EH (cell line): ENCODE measurements at regions not wholly inside any gene's neighbourhood (a gene's known extent, or its start where the extent isn't known, plus 50 kb on each side); places are given as distances from the start of the nearest gene placed in this dataset.
A peak's percentile ranks its signal among the peaks of the same experiment; 100 is the strongest.
"Not testable (repeated sequence)": the region's sequence is repeated elsewhere in the genome, so short reads cannot be mapped to it uniquely, and the experiment has no call there.

ENCODE experiments used
- DNase-seq: peaks from one replicate; pipeline ENCODE4 v3.0.0-alpha.2; 2015; ENCODE audit warnings: low read depth

DNA sequence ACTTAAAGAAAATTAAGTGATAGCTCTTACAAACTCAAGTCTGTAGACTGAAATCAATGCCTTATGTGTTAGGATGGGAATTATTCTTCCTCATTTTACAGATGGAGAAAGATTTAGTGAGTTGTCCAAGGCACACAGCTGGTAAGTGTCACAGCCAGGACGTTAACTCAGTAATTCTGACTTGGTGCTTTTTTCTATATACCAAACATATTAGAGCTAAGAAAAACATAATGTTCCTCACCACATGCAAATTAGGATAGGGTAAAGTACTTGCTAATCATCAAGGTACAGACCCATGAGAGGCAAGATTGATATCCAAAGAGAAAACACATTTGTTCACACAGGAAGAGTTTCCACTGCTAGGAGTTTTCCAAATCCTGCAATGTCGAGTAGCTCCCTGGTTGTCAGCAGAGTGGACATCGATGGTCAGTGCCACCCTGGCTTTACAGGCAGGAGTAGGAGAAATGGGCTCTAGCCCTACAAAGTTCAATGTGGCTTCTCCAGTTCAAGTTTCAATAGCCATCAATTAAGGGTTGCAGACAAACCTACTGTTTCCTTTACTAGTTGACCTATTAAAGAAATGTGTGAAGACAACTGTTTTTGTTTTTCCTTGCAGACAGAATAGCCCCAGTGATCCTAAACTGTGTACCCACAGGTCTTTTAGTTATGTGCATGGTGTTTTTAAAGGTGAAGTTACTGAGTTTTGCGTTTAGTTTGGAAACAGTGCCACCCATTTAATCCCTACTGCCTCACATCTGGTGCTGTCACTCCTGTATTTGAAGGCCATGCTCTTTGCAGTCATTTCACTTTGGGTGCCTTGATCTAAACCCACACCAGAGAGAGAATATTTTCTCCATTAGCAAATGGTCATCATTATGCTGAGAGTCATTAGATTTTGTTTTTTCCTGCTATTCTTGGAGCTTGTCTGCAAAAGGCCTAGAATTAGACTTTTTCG lies 460.8 kb upstream of the SMARCA2 start:
- no peak for DNase-seq

DNA sequence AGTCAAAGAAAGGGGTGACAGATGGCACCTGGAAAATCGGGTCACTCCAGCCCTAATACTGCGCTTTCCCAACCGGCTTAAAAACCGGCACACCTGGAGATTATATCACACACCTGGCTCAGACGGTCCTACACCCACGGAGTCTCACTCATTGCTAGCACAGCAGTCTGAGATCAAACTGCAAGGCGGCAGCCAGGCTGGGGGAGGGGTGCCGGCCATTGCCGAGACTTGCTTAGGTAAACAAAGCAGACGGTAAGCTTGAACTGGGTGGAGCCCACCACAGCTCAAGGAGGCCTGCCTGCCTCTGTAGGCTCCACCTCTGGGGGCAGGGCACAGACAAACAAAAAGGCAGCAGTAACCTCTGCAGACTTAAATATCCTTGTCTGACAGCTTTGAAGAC lies 456.5 kb upstream of the SMARCA2 start:
- not testable (repeated sequence) for DNase-seq

DNA sequence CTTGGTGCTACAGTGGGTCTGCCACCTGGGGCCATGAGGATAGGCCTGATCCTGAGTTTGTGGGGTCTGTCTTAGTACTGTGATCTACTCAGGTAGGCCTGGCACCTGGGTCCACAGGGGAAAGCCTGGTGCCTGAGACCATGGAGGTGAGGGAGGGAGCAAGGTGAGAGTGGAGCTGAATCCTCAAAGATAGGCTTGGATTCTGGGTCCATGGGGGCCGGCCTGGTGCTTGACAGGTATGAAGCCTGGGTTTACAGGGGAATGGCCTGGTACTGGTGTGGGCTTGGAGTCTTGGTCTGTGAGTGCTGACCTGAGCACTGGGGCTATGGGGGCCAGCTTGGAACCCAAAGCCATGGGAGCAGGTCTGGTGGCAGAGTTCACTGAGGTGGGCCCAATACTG lies 439.2 kb upstream of the SMARCA2 start:
- DNase-seq = no peak

- DNase-seq = no peak
Observed at GRCh38 chr9:1580215-1580614, 434.9 kb upstream of the SMARCA2 start.

DNA sequence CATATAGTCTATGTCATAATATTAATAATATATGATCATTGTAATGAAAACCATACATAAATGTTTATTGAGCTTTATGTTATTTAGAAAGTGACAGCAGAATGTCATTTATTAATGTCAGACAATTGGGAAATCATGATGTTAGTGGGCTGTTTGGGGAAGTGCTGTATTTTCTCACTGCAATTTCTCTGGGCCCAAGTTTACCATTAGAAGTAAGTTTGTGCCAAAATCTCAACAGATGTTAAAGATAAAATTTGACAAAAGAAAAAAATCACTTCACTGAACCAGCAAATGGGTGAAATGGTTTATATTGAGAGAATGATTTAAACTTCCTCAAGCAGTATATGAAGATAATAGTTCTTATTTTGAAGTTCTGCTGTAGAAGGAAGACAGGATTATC lies 433.2 kb upstream of the SMARCA2 start:
- no peak for DNase-seq

- DNase-seq = no peak
Observed at GRCh38 chr9:1591310-1591709, 423.8 kb upstream of the SMARCA2 start.

DNA sequence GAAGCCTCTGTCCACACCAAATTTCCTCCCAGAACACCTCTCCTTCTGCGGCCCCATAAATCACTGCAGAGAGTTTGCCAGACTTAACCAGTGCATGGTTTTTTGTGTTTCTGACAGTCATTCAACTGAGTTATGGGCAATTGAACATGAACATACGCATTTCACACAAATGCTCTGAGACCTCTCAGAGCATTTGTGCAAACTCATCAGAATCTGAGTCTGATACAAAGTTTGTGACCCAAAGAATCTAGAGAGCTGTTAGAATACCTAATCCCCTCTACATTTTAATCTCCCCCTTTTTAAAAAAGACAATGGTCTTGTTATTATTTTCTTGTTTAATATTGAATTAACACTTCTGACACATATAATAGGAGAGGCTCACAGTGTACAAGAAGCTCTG lies 416.9 kb upstream of the SMARCA2 start:
- DNase-seq = no peak

GRCh38 chr9:1599961-1600360 lies 415.2 kb upstream of the SMARCA2 start:
- no peak for DNase-seq

GRCh38 chr9:1604942-1605560 lies 410.1 kb upstream of the SMARCA2 start:
- peak; percentile 13 for DNase-seq

- DNase-seq = no peak
Observed at GRCh38 chr9:1606253-1606652, 408.9 kb upstream of the SMARCA2 start.

DNA sequence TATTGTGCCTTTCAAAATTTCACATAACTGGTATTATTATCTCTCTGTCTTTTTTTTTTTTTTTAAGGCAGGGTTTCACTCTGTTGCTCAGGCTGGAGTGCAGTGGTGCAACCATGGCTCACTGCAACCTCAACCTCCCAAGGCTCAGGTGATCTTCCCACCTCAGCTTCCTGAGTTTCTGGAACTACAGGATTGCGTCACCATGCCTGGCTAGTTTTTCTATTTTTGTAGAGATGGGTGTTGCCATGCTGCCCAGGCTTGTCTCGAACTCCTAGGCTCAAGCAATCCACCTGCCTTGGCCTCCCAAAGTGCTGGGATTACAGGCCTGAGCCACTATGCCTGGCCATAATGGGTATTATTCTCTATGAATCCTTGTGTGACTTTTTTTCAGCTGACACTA lies 402.3 kb upstream of the SMARCA2 start:
- DNase-seq = no peak

DNA sequence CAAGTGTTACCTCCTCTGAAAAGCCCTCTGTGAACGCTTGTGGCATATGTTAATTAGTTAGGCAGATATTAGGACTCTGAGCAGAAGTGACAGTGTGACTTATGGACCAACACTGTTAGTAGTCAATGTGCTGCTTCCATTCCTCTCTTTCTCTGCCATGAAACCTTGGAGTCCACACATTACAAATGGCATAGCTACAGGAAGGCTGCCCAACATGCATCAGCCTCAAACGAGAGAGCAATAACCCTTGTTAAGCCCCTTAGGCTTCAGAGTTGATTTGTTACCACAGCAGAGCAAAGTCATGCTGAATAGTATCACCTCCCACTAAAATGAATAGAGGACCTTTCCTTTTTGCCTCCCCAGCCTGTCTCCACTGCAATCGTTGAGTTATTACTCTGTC lies 397.7 kb upstream of the SMARCA2 start:
- no peak for DNase-seq

GRCh38 chr9:1619915-1620710 lies 395.0 kb upstream of the SMARCA2 start:
- no peak for DNase-seq

- DNase-seq = no peak
Observed at GRCh38 chr9:1637401-1637800, 377.7 kb upstream of the SMARCA2 start.

- DNase-seq = no peak
Observed at GRCh38 chr9:1639166-1639565, 376.0 kb upstream of the SMARCA2 start.

- peak; percentile 0 for DNase-seq
Observed at GRCh38 chr9:1647776-1648175, 367.4 kb upstream of the SMARCA2 start.

- DNase-seq = no peak
Observed at GRCh38 chr9:1653282-1653681, 361.9 kb upstream of the SMARCA2 start.

DNA sequence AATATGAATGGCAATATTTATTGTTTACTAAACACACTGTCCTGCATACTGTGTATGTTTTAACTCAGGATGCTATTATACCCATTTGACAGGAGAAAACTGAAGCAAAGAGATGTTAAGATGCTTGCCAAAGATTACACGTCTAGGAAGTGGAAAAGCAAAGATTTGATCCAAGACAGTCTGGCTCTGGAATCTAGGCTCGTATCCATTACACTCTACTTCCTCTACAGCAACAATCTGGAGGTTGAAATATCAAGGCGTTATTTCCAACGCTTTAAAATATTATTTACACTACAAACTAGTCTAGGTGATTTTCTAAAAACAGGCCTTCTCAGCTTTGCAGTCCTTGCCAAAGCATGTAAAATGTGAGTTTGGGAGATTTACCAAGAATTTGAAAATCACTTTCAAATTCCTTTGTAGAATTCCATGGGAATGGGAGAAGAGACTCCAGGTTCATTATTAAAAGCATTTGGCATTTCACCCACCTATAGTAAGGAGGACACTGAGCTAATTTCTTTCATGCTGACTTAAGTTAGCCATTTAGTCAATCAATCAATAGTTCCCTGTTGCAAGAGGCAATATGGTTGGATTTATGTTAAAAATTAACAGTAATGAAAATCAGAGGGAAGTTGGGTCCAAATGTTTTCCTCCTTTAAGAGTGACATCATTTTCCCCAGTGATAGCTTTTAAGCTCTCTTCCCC lies 356.3 kb upstream of the SMARCA2 start:
- DNase-seq = no peak

DNA sequence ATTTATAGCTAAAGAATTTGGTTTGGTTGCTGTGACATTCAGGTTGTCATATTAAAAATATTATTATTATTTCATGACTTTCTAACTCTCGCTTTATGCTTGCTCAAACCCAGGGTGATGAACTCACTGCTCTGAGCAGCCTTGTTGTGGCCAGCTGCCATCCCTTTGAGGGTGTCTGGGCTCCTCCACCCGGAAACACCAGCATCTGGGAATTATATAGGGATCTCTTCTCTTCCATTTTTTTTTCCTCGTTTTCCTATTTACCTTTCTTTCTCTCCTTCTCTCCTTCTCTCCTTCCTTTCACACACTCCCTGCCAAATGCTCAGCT lies 355.8 kb upstream of the SMARCA2 start:
- no peak for DNase-seq

DNA sequence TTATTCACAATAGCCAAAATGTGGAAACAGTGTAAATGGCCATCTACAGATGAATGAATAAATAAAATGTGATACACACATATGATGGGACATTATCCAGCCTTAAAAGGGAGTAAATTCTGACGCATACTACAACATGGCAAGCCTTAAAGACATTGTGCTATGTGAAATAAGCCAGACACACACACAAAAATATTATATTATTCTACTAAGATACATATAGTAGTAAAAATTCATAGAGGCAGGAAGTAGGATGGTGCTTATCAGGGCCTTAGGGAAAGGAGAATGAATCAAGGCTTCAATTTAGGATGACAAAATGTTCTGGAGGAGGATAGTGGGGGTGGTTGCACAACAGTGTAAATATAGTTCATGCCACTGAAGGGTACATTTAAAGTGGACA lies 346.7 kb upstream of the SMARCA2 start:
- no peak for DNase-seq

DNA sequence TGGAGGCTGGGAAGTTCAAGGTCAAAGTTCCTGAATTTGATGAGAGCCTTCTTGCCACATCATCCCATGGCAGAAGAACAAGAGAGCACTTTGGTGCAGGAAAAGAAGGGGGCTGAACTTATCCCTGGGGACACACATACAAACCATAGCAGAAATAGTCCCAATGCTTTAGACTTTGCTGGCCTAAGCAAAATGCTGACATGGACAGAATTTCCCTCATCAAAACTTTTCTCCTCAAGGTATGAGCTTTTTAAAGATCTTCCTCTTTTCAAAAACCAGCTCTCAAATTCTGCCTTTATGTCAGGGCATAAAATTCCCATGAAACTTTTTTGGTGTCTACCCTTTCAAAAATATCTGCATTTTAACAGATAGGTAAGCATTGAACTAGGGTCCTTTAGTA lies 341.8 kb upstream of the SMARCA2 start:
- DNase-seq = no peak

GRCh38 chr9:1676771-1677170 lies 338.4 kb upstream of the SMARCA2 start:
- no peak for DNase-seq
